MM.1S (cell line): ENCODE measurements at regions not wholly inside any gene's neighbourhood (a gene's known extent, or its start where the extent isn't known, plus 50 kb on each side); places are given as distances from the start of the nearest gene placed in this dataset.
"Not testable (repeated sequence)": the region's sequence is repeated elsewhere in the genome, so short reads cannot be mapped to it uniquely, and the experiment has no call there.

Experiments
- DNase-seq: peaks from one replicate; pipeline ENCODE4 v3.0.0-alpha.2; 2015
- H2AFZ ChIP-seq: fragments of 300-600 bp; sonication (generic); 2 replicates; pipeline ENCODE4 v1.6.0; 2016; ENCODE audit warnings: antibody characterized with exemption, low read length
- H3F3A ChIP-seq: fragments of 300-600 bp; sonication (generic); 2 replicates; pipeline ENCODE4 v1.6.1; 2016; ENCODE audit warnings: mild to moderate bottlenecking, antibody characterized with exemption, low read length, moderate library complexity, mixed read lengths; ENCODE audit not compliant: insufficient read depth
- H3K27ac ChIP-seq: fragments of 300-600 bp; sonication (generic); 2 replicates; pipeline ENCODE4 v1.5.1; 2016; ENCODE audit warnings: mild to moderate bottlenecking, low read length
- H3K27me3 ChIP-seq: fragments of 300-600 bp; sonication (generic); replicated peaks from 2 replicates; pipeline ENCODE4 v1.6.0; 2016; ENCODE audit warnings: low read length; ENCODE audit not compliant: insufficient read depth
- H3K36me3 ChIP-seq: fragments of 300-600 bp; sonication (generic); replicated peaks from 2 replicates; pipeline ENCODE4 v1.6.1; 2016; ENCODE audit warnings: mild to moderate bottlenecking, low read length, mixed read lengths; ENCODE audit not compliant: insufficient read depth
- H3K4me1 ChIP-seq: fragments of 300-600 bp; sonication (generic); 2 replicates; pipeline ENCODE4 v1.6.1; 2016; ENCODE audit warnings: low read length, mixed read lengths
- H3K4me2 ChIP-seq: fragments of 300-600 bp; sonication (generic); 2 replicates; pipeline ENCODE4 v1.6.0; 2016; ENCODE audit warnings: low read depth, low read length
- H3K4me3 ChIP-seq: fragments of 300-600 bp; sonication (generic); 2 replicates; pipeline ENCODE4 v1.5.1; 2016; ENCODE audit warnings: low read length, mixed read lengths
- H3K79me2 ChIP-seq: fragments of 300-600 bp; sonication (generic); 2 replicates; pipeline ENCODE4 v1.6.1; 2016; ENCODE audit warnings: mixed run types, low read length, mixed read lengths
- H3K9ac ChIP-seq: fragments of 300-600 bp; sonication (generic); 2 replicates; pipeline ENCODE4 v1.6.1; 2016; ENCODE audit warnings: low read length, mixed read lengths
- H3K9me2 ChIP-seq: fragments of 300-600 bp; sonication (generic); replicated peaks from 2 replicates; pipeline ENCODE4 v1.6.1; 2016; ENCODE audit warnings: mild to moderate bottlenecking, low read length, mixed read lengths; ENCODE audit not compliant: insufficient read depth
- H3K9me3 ChIP-seq: fragments of 300-600 bp; sonication (generic); replicated peaks from 2 replicates; pipeline ENCODE4 v1.6.1; 2016; ENCODE audit warnings: mild to moderate bottlenecking, low read length, mixed read lengths; ENCODE audit not compliant: insufficient read depth
- H4K20me1 ChIP-seq: fragments of 300-600 bp; sonication (generic); 2 replicates; pipeline ENCODE4 v1.6.1; 2016; ENCODE audit warnings: mild to moderate bottlenecking, low read length, moderate library complexity, mixed read lengths; ENCODE audit not compliant: insufficient read depth
- CTCF ChIP-seq: fragments of 300-600 bp; sonication (generic); IDR thresholded peaks from 2 replicates; pipeline ENCODE4 v1.5.1; 2016; ENCODE audit warnings: antibody characterized with exemption, low read length, mixed read lengths
- EZH2 ChIP-seq: fragments of 300-600 bp; sonication (generic); optimal IDR thresholded peaks from 2 replicates; pipeline ENCODE3; 2017; ENCODE audit warnings: low read depth, mild to moderate bottlenecking, antibody characterized with exemption, low read length, mixed read lengths
- EZH2phosphoT487 ChIP-seq: fragments of 300-600 bp; sonication (generic); IDR thresholded peaks from 2 replicates; pipeline ENCODE4 v1.6.1; 2018; ENCODE audit warnings: antibody characterized with exemption, low read length

- Histone ChIP-seq H3K27ac (no peak overlapping the region), H3K9me2 (no peaks in the 10 kb centered on the region), H3K9ac (no peak overlapping the region), H3K9me3 (no peaks in the 10 kb centered on the region), H2AFZ (0 out of 2 replicates have a peak overlapping the region, but pooled peaks have one; percentile 26), H3K79me2 (no peaks in the 10 kb centered on the region), H3K4me3 (no peak overlapping the region), H3F3A (no peaks in the 10 kb centered on the region), H4K20me1 (no peaks in the 10 kb centered on the region), H3K4me2 (peak overlapping the region; percentile 18; the same call in 1 of the 2 replicates), H3K27me3 (peaks cover 8% of the 10 kb centered on the region), H3K4me1 (no peaks in the 10 kb centered on the region), H3K36me3 (no peaks in the 10 kb centered on the region)
- TF ChIP-seq EZH2phosphoT487 (no peak), CTCF (no peak), EZH2 (no peak)
- DNase-seq: no peak
These were observed 74.8 kb upstream of the FOXK1 start for GRCh38 chr7:4607311-4607729.

- not testable (repeated sequence) for H3K79me2 ChIP-seq, H3K27me3 ChIP-seq
These were observed 72.5 kb upstream of the FOXK1 start for GRCh38 chr7:4609576-4609975.

GRCh38 chr7:4610768-4611467 is 71.2 kb upstream of the FOXK1 start:
- H3K9me2 ChIP-seq: no peaks in the 10 kb centered on the region
- H3K4me1 ChIP-seq: peaks cover 3% of the 10 kb centered on the region; the same call in 1 of the 2 replicates
- TF ChIP-seq CTCF (peak; percentile 73), EZH2 (no peak)
- H3K9me3 ChIP-seq: no peaks in the 10 kb centered on the region
- H3K27ac ChIP-seq: no peak overlapping the region
- H3K27me3 ChIP-seq: peaks cover 8% of the 10 kb centered on the region
- no peaks in the 10 kb centered on the region for H4K20me1 ChIP-seq
- no peak overlapping the region for H3K4me3 ChIP-seq
- H3K4me2 ChIP-seq: no peak overlapping the region
- H3F3A ChIP-seq: no peaks in the 10 kb centered on the region
- no peaks in the 10 kb centered on the region for H3K79me2 ChIP-seq
- no peak overlapping the region for H3K9ac ChIP-seq
- peak; percentile 71 for DNase-seq
- no peak overlapping the region for H2AFZ ChIP-seq
- no peaks in the 10 kb centered on the region for H3K36me3 ChIP-seq

More at GRCh38 chr7:4609576-4609975, 72.5 kb upstream of the FOXK1 start:
- not testable (repeated sequence) for H3K4me3 ChIP-seq, H4K20me1 ChIP-seq, H3K27ac ChIP-seq, H3K9me2 ChIP-seq, H3K9me3 ChIP-seq, H3K36me3 ChIP-seq, H3F3A ChIP-seq, H2AFZ ChIP-seq, DNase-seq, H3K4me1 ChIP-seq, H3K4me2 ChIP-seq, H3K9ac ChIP-seq

- TF ChIP-seq EZH2 (no peak), CTCF (no peak), EZH2phosphoT487 (no peak)
- H3F3A ChIP-seq: no peaks in the 10 kb centered on the region
- H3K4me2 ChIP-seq: no peak overlapping the region
- no peaks in the 10 kb centered on the region for H3K36me3 ChIP-seq
- no peak overlapping the region for H2AFZ ChIP-seq
- no peak overlapping the region for H3K4me3 ChIP-seq
- no peaks in the 10 kb centered on the region for H3K9me2 ChIP-seq
- H4K20me1 ChIP-seq: no peaks in the 10 kb centered on the region
- peaks cover 3% of the 10 kb centered on the region; the same call in 1 of the 2 replicates for H3K4me1 ChIP-seq
- H3K9me3 ChIP-seq: no peaks in the 10 kb centered on the region
- H3K79me2 ChIP-seq: no peaks in the 10 kb centered on the region
- H3K27ac ChIP-seq: no peak overlapping the region
- H3K9ac ChIP-seq: no peak overlapping the region
- no peak for DNase-seq
- peaks cover 8% of the 10 kb centered on the region for H3K27me3 ChIP-seq
These were observed 69.9 kb upstream of the FOXK1 start for GRCh38 chr7:4612237-4612636.
